ENCODE measurements at regions not wholly inside any gene's neighbourhood (a gene's known extent, or its start where the extent isn't known, plus 50 kb on each side); places are given as distances from the start of the nearest gene placed in this dataset.

DNA sequence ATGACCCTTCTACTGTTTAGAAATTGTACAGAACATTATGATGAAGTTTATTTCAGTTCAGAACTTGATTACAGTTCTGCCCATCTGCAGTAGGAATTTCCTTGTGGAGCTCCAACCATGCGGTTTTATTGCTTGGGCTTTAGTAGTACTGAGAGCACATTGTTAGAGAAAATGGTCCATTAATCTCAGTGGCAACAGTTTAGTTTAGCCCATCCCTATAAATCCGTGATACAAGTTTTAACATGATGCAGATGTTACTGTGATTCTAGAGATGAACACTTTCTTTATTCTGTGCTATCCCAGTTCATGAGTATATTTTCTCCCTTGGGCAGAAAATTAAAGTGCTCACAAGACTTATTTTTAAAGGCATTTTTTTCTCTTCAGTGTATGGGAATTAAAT is 84.8 kb upstream of the FZD8 start:
- Histone ChIP-seq H2BK15ac (ENCODE audit: low read depth, low read length) (no peak overlapping the region), H3K56ac (ENCODE audit: extremely low read depth, insufficient read depth, low read length) (no peak overlapping the region), H3K18ac (ENCODE audit: low read depth, low read length) (no peak overlapping the region), H3K4me2 (ENCODE audit: low read depth, low read length) (no peak overlapping the region), H2BK20ac (ENCODE audit: low read depth, low read length) (no peak overlapping the region), H2AK9ac (replicated peaks; ENCODE audit: low read depth, low read length, poor library complexity) (no peak overlapping the region), H2BK120ac (ENCODE audit: low read depth, low read length) (no peak overlapping the region), H4K91ac (ENCODE audit: insufficient read depth, low read depth, low read length) (no peak overlapping the region), H3K9ac (ENCODE audit: low read depth, low read length) (no peak overlapping the region), H3K79me1 (ENCODE audit: low read depth in 1 of 2, low read length in 2 of 2) (no peaks in the 10 kb centered on the region), H3K27ac (ENCODE audit: insufficient read depth, low read length) (no peak overlapping the region), H2AFZ (replicated peaks; ENCODE audit: low read length, poor library complexity) (no peak overlapping the region), H4K5ac (ENCODE audit: low read depth, low read length) (no peak overlapping the region), H3K4ac (ENCODE audit: low read depth, low read length) (no peak overlapping the region), H2BK5ac (ENCODE audit: low read depth, low read length, poor library complexity, severe bottlenecking) (no peak overlapping the region), H3K23ac (ENCODE audit: low read depth, low read length) (no peak overlapping the region), H3K27me3 (ENCODE audit: control insufficient read depth, insufficient read depth, low read length) (peaks cover 26% of the 10 kb centered on the region), H3K14ac (replicated peaks; ENCODE audit: low read depth, low read length) (no peak overlapping the region), H4K8ac (ENCODE audit: low read depth in 2 of 2, low read length in 2 of 2) (no peak overlapping the region), H3K36me3 (ENCODE audit: control insufficient read depth, insufficient read depth, low read length) (no peaks in the 10 kb centered on the region), H3K9me1 (ENCODE audit: insufficient read depth, low read length) (peaks cover 3% of the 10 kb centered on the region; the same call in 1 of the 2 replicates), H3K4me3 (ENCODE audit: insufficient read depth, low read depth, low read length) (no peak overlapping the region), H3K4me1 (ENCODE audit: control insufficient read depth, insufficient read depth, low read length) (0 out of 2 replicates have a peak, but pooled peaks cover 3% of the 10 kb centered on the region), H2AK5ac (ENCODE audit: low read depth, low read length) (no peak overlapping the region), H4K20me1 (ENCODE audit: insufficient read depth, low read length) (no peaks in the 10 kb centered on the region), H3K9me3 (ENCODE audit: control insufficient read depth, insufficient read depth, low read length) (no peaks in the 10 kb centered on the region)
- TF ChIP-seq, protein P1, sequence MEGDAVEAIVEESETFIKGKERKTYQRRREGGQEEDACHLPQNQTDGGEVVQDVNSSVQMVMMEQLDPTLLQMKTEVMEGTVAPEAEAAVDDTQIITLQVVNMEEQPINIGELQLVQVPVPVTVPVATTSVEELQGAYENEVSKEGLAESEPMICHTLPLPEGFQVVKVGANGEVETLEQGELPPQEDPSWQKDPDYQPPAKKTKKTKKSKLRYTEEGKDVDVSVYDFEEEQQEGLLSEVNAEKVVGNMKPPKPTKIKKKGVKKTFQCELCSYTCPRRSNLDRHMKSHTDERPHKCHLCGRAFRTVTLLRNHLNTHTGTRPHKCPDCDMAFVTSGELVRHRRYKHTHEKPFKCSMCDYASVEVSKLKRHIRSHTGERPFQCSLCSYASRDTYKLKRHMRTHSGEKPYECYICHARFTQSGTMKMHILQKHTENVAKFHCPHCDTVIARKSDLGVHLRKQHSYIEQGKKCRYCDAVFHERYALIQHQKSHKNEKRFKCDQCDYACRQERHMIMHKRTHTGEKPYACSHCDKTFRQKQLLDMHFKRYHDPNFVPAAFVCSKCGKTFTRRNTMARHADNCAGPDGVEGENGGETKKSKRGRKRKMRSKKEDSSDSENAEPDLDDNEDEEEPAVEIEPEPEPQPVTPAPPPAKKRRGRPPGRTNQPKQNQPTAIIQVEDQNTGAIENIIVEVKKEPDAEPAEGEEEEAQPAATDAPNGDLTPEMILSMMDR (conservative IDR thresholded peaks at IDR 0.05; ENCODE audit: low read depth, low read length) = no peak
- no peak for TF ChIP-seq CHD1 (IDR thresholded peaks at IDR 0.05; ENCODE audit: low read depth, low read length)
- no peak for TF ChIP-seq MXI1 (IDR thresholded peaks at IDR 0.05; ENCODE audit: borderline replicate concordance, low read depth, low read length)
- TF ChIP-seq USF2 (IDR thresholded peaks at IDR 0.05; ENCODE audit: low read depth, low read length) = no peak
- no peak for TF ChIP-seq RFX5 (IDR thresholded peaks at IDR 0.05; ENCODE audit: low read depth, low read length)
- TF ChIP-seq ELK1 (IDR thresholded peaks at IDR 0.05; ENCODE audit: borderline replicate concordance, low read depth, low read length) = no peak
- TF ChIP-seq RCOR1 (IDR thresholded peaks at IDR 0.05; ENCODE audit: insufficient replicate concordance, low read length) = no peak
- TF ChIP-seq BHLHE40 (IDR thresholded peaks at IDR 0.05; ENCODE audit: low read depth, low read length) = no peak
- TF ChIP-seq RAD21 (IDR thresholded peaks at IDR 0.05; ENCODE audit: low read length) = no peak
- TF ChIP-seq POLR2A (IDR thresholded peaks at IDR 0.05; ENCODE audit: low read depth, low read length) = no peak
- no peak for TF ChIP-seq CEBPB (IDR thresholded peaks at IDR 0.05; ENCODE audit: low read depth, low read length)
- no peak for TF ChIP-seq FOS (IDR thresholded peaks at IDR 0.05; ENCODE audit: low read depth, low read length)
- TF ChIP-seq MAZ (IDR thresholded peaks at IDR 0.05; ENCODE audit: borderline replicate concordance, low read depth, low read length) = no peak
- TF ChIP-seq NFE2L2 (IDR thresholded peaks at IDR 0.05; ENCODE audit: low read depth, low read length) = no peak
- no peak for TF ChIP-seq SMC3 (IDR thresholded peaks at IDR 0.05; ENCODE audit: low read depth, low read length)
- dilution Hi-C loops (cut with HindIII; ENCODE audit: low sequenced_read_pairs, unreplicated experiment) (no loop called here), intact Hi-C loops (cut with micrococcal nuclease) (loop anchor here (5.0 kb wide), 1 partner anchor 185 kb away; no protein-coding TSS in a partner anchor), in situ Hi-C loops (cut with MboI; ENCODE audit: low sequenced_read_pairs) (no loop called here)
- BruUV-seq (replicated peaks) = no TSS peak
- WGBS, 2 experiments (ENCODE audit: extremely low coverage in 2 of 2, insufficient read length in 1 of 2) = no CpG with 5 or more reads among the region's 2 CpGs
- no peak for DNase-seq
- ChIA-PET CTCF (interaction anchor here (0.6 to 1.1 kb wide), 2 partner anchors 25 to 90 kb away, joined by 3 read pairs; no protein-coding TSS in a partner anchor), POLR2A (ENCODE audit: unreplicated experiment) (no interaction called here)
- no peak for ATAC-seq (ENCODE audit: low read depth)

Data from IMR-90 (cell line).